ENCODE measurements at regions not wholly inside any gene's neighbourhood (a gene's known extent, or its start where the extent isn't known, plus 50 kb on each side); places are given as distances from the start of the nearest gene placed in this dataset.

- no peak for DNase-seq
- intact Hi-C loops (cut with DNase I) = no loop called here
- Histone ChIP-seq H3K36me3 (no peaks in the 10 kb centered on the region), H3K9ac (ENCODE audit: low read depth in 2 of 2, low read length in 2 of 2) (no peak overlapping the region), H3K4me3 (no peak overlapping the region), H3K27ac (no peak overlapping the region), H3K9me3 (no peaks in the 10 kb centered on the region), H3K4me1 (no peaks in the 10 kb centered on the region), H3K27me3 (no peaks in the 10 kb centered on the region)
- TF ChIP-seq, protein P1, sequence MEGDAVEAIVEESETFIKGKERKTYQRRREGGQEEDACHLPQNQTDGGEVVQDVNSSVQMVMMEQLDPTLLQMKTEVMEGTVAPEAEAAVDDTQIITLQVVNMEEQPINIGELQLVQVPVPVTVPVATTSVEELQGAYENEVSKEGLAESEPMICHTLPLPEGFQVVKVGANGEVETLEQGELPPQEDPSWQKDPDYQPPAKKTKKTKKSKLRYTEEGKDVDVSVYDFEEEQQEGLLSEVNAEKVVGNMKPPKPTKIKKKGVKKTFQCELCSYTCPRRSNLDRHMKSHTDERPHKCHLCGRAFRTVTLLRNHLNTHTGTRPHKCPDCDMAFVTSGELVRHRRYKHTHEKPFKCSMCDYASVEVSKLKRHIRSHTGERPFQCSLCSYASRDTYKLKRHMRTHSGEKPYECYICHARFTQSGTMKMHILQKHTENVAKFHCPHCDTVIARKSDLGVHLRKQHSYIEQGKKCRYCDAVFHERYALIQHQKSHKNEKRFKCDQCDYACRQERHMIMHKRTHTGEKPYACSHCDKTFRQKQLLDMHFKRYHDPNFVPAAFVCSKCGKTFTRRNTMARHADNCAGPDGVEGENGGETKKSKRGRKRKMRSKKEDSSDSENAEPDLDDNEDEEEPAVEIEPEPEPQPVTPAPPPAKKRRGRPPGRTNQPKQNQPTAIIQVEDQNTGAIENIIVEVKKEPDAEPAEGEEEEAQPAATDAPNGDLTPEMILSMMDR (IDR thresholded peaks at IDR 0.05) = no peak
Observed at GRCh38 chr18:45412577-45412976, 202.7 kb upstream of the SLC14A2 start.

DNA sequence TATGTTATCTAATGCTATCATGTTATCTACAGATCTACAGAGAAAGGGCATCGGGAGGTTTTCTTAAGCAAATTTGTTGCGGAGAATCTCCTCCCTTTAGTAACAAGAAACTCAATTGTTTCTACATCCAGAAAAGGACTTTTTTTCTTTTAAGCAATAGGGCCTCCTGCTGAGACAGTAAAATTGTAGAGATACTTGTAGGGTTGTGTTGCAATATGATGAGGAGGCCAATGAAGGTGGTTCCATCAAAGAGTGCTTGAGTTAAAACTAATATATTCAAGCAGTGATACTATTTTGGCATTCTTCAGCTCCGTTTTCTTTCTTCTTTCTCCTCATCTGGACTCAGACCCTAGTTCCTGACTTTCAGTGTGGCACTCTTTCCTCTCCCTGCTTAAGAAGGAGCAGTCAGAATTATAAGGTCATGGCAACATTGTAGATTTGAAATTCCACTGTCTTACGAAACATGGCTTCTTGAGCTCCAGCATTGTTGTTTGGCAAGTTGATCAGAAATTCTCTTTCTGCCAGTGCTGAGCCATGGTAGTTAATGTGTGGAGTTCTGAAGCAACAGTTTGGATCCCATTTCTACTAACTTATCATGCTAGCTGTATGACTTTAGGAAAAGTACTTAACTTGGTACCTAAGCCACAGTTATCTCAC lies 202.0 kb upstream of the SLC14A2 start:
- TF ChIP-seq, protein P1 (IDR thresholded peaks at IDR 0.05) = no peak
- Histone ChIP-seq H3K36me3 (no peaks in the 10 kb centered on the region), H3K27me3 (no peaks in the 10 kb centered on the region), H3K4me1 (no peaks in the 10 kb centered on the region), H3K9me3 (no peaks in the 10 kb centered on the region), H3K4me3 (no peak overlapping the region), H3K27ac (no peak overlapping the region), H3K9ac (ENCODE audit: low read depth in 2 of 2, low read length in 2 of 2) (no peak overlapping the region)
- intact Hi-C loops (cut with DNase I) = no loop called here
- no peak for DNase-seq

GRCh38 chr18:45415614-45416013 lies 199.7 kb upstream of the SLC14A2 start:
- Histone ChIP-seq H3K9ac (ENCODE audit: low read depth in 2 of 2, low read length in 2 of 2) (no peak overlapping the region), H3K27ac (no peak overlapping the region), H3K9me3 (no peaks in the 10 kb centered on the region), H3K36me3 (no peaks in the 10 kb centered on the region), H3K4me3 (no peak overlapping the region), H3K27me3 (no peaks in the 10 kb centered on the region), H3K4me1 (no peaks in the 10 kb centered on the region)
- no peak for DNase-seq
- intact Hi-C loops (cut with DNase I) = no loop called here
- TF ChIP-seq, protein P1 (IDR thresholded peaks at IDR 0.05) = no peak

GRCh38 chr18:45416168-45416567 lies 199.1 kb upstream of the SLC14A2 start:
- Histone ChIP-seq H3K9me3 (no peaks in the 10 kb centered on the region), H3K4me3 (no peak overlapping the region), H3K27ac (no peak overlapping the region), H3K9ac (ENCODE audit: low read depth in 2 of 2, low read length in 2 of 2) (no peak overlapping the region), H3K36me3 (no peaks in the 10 kb centered on the region), H3K27me3 (no peaks in the 10 kb centered on the region), H3K4me1 (no peaks in the 10 kb centered on the region)
- peak; percentile 25 for DNase-seq
- TF ChIP-seq, protein P1 (IDR thresholded peaks at IDR 0.05) = no peak
- intact Hi-C loops (cut with DNase I) = no loop called here

- DNase-seq = no peak
- Histone ChIP-seq H3K4me3 (no peak overlapping the region), H3K27me3 (no peaks in the 10 kb centered on the region), H3K27ac (no peak overlapping the region), H3K36me3 (no peaks in the 10 kb centered on the region), H3K9ac (ENCODE audit: low read depth in 2 of 2, low read length in 2 of 2) (no peak overlapping the region), H3K9me3 (no peaks in the 10 kb centered on the region), H3K4me1 (no peaks in the 10 kb centered on the region)
- TF ChIP-seq, protein P1 (IDR thresholded peaks at IDR 0.05) = no peak
- intact Hi-C loops (cut with DNase I) = no loop called here
Observed at GRCh38 chr18:45417392-45417791, 197.9 kb upstream of the SLC14A2 start.
